Ascending aorta (tissue), 2 donors: ENCODE measurements at regions not wholly inside any gene's neighbourhood (a gene's known extent, or its start where the extent isn't known, plus 50 kb on each side); places are given as distances from the start of the nearest gene placed in this dataset.

Experiments
- DNase-seq, 2 donors: peaks; one replicate each; pipeline ENCODE4 v3.0.0-alpha.2; 2019; ENCODE audit warnings: low spot score in 2 of 2
- H3K27ac ChIP-seq, 2 donors: fragments of 200-600 bp; sonication (generic); one replicate each; pipeline ENCODE4 v1.5.1; 2016 to 2017; ENCODE audit warnings: mild to moderate bottlenecking in 1 of 2
- H3K27me3 ChIP-seq: fragments of 200-600 bp; sonication (generic); one replicate; pipeline ENCODE4 v1.5.1; 2017
- H3K36me3 ChIP-seq, 2 donors: fragments of 200-600 bp; sonication (generic); one replicate each; pipeline ENCODE4 v1.5.1; 2016
- H3K4me1 ChIP-seq, 2 donors: fragments of 200-600 bp; sonication (generic); one replicate each; pipeline ENCODE4 v1.5.1; 2016 to 2017; ENCODE audit warnings: mild to moderate bottlenecking in 1 of 2
- H3K4me3 ChIP-seq, 2 donors: fragments of 200-600 bp; sonication (generic); one replicate each; pipeline ENCODE4 v1.5.1; 2016 to 2017; ENCODE audit warnings: mild to moderate bottlenecking in 1 of 2
- H3K9me3 ChIP-seq, 2 donors: fragments of 200-600 bp; sonication (generic); one replicate each; pipeline ENCODE4 v1.5.1; 2016
- CTCF ChIP-seq, 3 experiments: fragments of 200-600 bp in 2 of 3; fragments of 450-650 bp in 1 of 3; sonication (generic) in 2 of 3; IDR thresholded peaks; one replicate each; pipeline ENCODE4 v1.5.1; 2016 to 2019; ENCODE audit warnings: antibody characterized with exemption in 3 of 3, mild to moderate bottlenecking in 1 of 3, moderate library complexity in 1 of 3
- intact Hi-C: fragments of 100-400 bp; cut with DNase I; formaldehyde crosslinking; loops from one replicate; pipeline ENCODE4 v1.15.1; 2023

- no peak overlapping the region for H3K4me3 ChIP-seq
- H3K9me3 ChIP-seq = no peaks in the 10 kb centered on the region
- H3K36me3 ChIP-seq = no peaks in the 10 kb centered on the region
- TF ChIP-seq CTCF (IDR thresholded peaks at IDR 0.05) = no peak
- H3K27ac ChIP-seq = no peak overlapping the region
- no peaks in the 10 kb centered on the region for H3K27me3 ChIP-seq
- no peaks in the 10 kb centered on the region for H3K4me1 ChIP-seq
- intact Hi-C loops = no loop called here
- DNase-seq = no peak
Measured at GRCh38 chr12:59077575-59078426, 157.5 kb upstream of the LRIG3 start.

GRCh38 chr12:59077153-59077552, 156.8 kb upstream of the LRIG3 start:
- H3K4me3 ChIP-seq = no peak overlapping the region
- no peak for DNase-seq
- intact Hi-C loops = no loop called here
- H3K4me1 ChIP-seq = no peaks in the 10 kb centered on the region
- H3K36me3 ChIP-seq = no peaks in the 10 kb centered on the region
- no peak overlapping the region for H3K27ac ChIP-seq
- no peaks in the 10 kb centered on the region for H3K27me3 ChIP-seq
- no peaks in the 10 kb centered on the region for H3K9me3 ChIP-seq
- TF ChIP-seq CTCF (IDR thresholded peaks at IDR 0.05) = no peak

GRCh38 chr12:59076622-59077021, 156.3 kb upstream of the LRIG3 start:
- no peaks in the 10 kb centered on the region for H3K9me3 ChIP-seq
- TF ChIP-seq CTCF (IDR thresholded peaks at IDR 0.05) = no peak
- intact Hi-C loops = no loop called here

GRCh38 chr12:59075968-59076490, 155.7 kb upstream of the LRIG3 start:
- intact Hi-C loops = no loop called here
- TF ChIP-seq CTCF (IDR thresholded peaks at IDR 0.05) = no peak

More at GRCh38 chr12:59076622-59077021, 156.3 kb upstream of the LRIG3 start:
- H3K27ac ChIP-seq = no peak overlapping the region
- H3K4me3 ChIP-seq = no peak overlapping the region
- DNase-seq = no peak
- no peaks in the 10 kb centered on the region for H3K27me3 ChIP-seq
- H3K36me3 ChIP-seq = no peaks in the 10 kb centered on the region
- H3K4me1 ChIP-seq = no peaks in the 10 kb centered on the region

GRCh38 chr12:59075141-59075540, 154.8 kb upstream of the LRIG3 start:
- intact Hi-C loops = no loop called here
- no peak for TF ChIP-seq CTCF (IDR thresholded peaks at IDR 0.05)
- Histone ChIP-seq H3K36me3 (no peaks in the 10 kb centered on the region), H3K4me3 (no peak overlapping the region), H3K27ac (no peak overlapping the region), H3K4me1 (no peaks in the 10 kb centered on the region), H3K9me3 (no peaks in the 10 kb centered on the region), H3K27me3 (no peaks in the 10 kb centered on the region)
- no peak for DNase-seq

More at GRCh38 chr12:59075968-59076490, 155.7 kb upstream of the LRIG3 start:
- H3K27me3 ChIP-seq = no peaks in the 10 kb centered on the region
- no peak for DNase-seq
- no peaks in the 10 kb centered on the region for H3K9me3 ChIP-seq
- no peak overlapping the region for H3K4me3 ChIP-seq
- H3K27ac ChIP-seq = no peak overlapping the region
- H3K36me3 ChIP-seq = no peaks in the 10 kb centered on the region
- H3K4me1 ChIP-seq = no peaks in the 10 kb centered on the region
